ENCODE measurements at regions not wholly inside any gene's neighbourhood (a gene's known extent, or its start where the extent isn't known, plus 50 kb on each side); places are given as distances from the start of the nearest gene placed in this dataset.

GRCh38 chr5:86737579-86737978, 119.8 kb downstream of the COX7C start:
- TF ChIP-seq CTCF (IDR thresholded peaks at IDR 0.05; ENCODE audit: low read depth, low read length), result no peak
- in situ Hi-C loops (cut with HindIII; ENCODE audit: low sequenced_read_pairs), result no loop called here
- no peak overlapping the region for H3K4me3 ChIP-seq (ENCODE audit: low read depth, low read length)
- DNase-seq (ENCODE audit: low read depth, low spot score), result no peak

GRCh38 chr5:86748538-86749105, 130.9 kb downstream of the COX7C start:
- no peak overlapping the region for H3K4me3 ChIP-seq (ENCODE audit: low read depth, low read length)
- in situ Hi-C loops (cut with HindIII; ENCODE audit: low sequenced_read_pairs), result no loop called here
- DNase-seq (ENCODE audit: low read depth, low spot score), result no peak
- TF ChIP-seq CTCF (IDR thresholded peaks at IDR 0.05; ENCODE audit: low read depth, low read length), result no peak

- TF ChIP-seq CTCF (IDR thresholded peaks at IDR 0.05; ENCODE audit: low read depth, low read length), result no peak
- no peak overlapping the region for H3K4me3 ChIP-seq (ENCODE audit: low read depth, low read length)
- in situ Hi-C loops (cut with HindIII; ENCODE audit: low sequenced_read_pairs), result no loop called here
- no peak for DNase-seq (ENCODE audit: low read depth, low spot score)
Observed at GRCh38 chr5:86749841-86750240, 132.1 kb downstream of the COX7C start.

GRCh38 chr5:86756839-86757238, 139.1 kb downstream of the COX7C start:
- DNase-seq (ENCODE audit: low read depth, low spot score), result no peak
- in situ Hi-C loops (cut with HindIII; ENCODE audit: low sequenced_read_pairs), result no loop called here
- TF ChIP-seq CTCF (IDR thresholded peaks at IDR 0.05; ENCODE audit: low read depth, low read length), result no peak

GRCh38 chr5:86757824-86758223, 140.1 kb downstream of the COX7C start:
- DNase-seq (ENCODE audit: low read depth, low spot score), result peak; percentile 58
- in situ Hi-C loops (cut with HindIII; ENCODE audit: low sequenced_read_pairs), result no loop called here
- H3K4me3 ChIP-seq (ENCODE audit: low read depth, low read length), result no peak overlapping the region
- no peak for TF ChIP-seq CTCF (IDR thresholded peaks at IDR 0.05; ENCODE audit: low read depth, low read length)

More at GRCh38 chr5:86756839-86757238, 139.1 kb downstream of the COX7C start:
- H3K4me3 ChIP-seq (ENCODE audit: low read depth, low read length), result no peak overlapping the region

GRCh38 chr5:86760661-86761060, 142.9 kb downstream of the COX7C start:
- in situ Hi-C loops (cut with HindIII; ENCODE audit: low sequenced_read_pairs), result no loop called here
- DNase-seq (ENCODE audit: low read depth, low spot score), result no peak
- H3K4me3 ChIP-seq (ENCODE audit: low read depth, low read length), result no peak overlapping the region
- no peak for TF ChIP-seq CTCF (IDR thresholded peaks at IDR 0.05; ENCODE audit: low read depth, low read length)

GRCh38 chr5:86763929-86764328, 146.2 kb downstream of the COX7C start:
- in situ Hi-C loops (cut with HindIII; ENCODE audit: low sequenced_read_pairs), result no loop called here
- no peak for DNase-seq (ENCODE audit: low read depth, low spot score)
- no peak for TF ChIP-seq CTCF (IDR thresholded peaks at IDR 0.05; ENCODE audit: low read depth, low read length)
- no peak overlapping the region for H3K4me3 ChIP-seq (ENCODE audit: low read depth, low read length)
